ENCODE measurements at regions not wholly inside any gene's neighbourhood (a gene's known extent, or its start where the extent isn't known, plus 50 kb on each side); places are given as distances from the start of the nearest gene placed in this dataset.

DNA sequence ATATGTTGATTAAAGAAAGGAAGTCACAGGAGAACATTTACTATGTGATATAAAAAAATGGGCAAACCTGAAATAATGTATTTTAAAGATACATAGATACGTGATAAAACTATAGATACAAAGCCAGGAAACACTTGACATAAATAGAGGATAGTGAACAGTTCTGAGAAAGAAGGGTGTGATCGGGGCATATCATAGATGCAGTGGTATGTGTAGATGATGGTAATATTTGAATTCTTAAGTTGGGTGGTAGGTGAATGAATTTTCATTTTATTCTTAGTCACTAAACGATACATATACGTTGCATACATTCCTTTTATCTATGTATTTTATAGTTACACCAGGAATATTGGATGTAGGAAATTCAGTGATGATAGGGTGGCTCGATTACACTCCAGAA, 138.7 kb upstream of the ARRDC3 start (continued):
- TF ChIP-seq, protein P1, sequence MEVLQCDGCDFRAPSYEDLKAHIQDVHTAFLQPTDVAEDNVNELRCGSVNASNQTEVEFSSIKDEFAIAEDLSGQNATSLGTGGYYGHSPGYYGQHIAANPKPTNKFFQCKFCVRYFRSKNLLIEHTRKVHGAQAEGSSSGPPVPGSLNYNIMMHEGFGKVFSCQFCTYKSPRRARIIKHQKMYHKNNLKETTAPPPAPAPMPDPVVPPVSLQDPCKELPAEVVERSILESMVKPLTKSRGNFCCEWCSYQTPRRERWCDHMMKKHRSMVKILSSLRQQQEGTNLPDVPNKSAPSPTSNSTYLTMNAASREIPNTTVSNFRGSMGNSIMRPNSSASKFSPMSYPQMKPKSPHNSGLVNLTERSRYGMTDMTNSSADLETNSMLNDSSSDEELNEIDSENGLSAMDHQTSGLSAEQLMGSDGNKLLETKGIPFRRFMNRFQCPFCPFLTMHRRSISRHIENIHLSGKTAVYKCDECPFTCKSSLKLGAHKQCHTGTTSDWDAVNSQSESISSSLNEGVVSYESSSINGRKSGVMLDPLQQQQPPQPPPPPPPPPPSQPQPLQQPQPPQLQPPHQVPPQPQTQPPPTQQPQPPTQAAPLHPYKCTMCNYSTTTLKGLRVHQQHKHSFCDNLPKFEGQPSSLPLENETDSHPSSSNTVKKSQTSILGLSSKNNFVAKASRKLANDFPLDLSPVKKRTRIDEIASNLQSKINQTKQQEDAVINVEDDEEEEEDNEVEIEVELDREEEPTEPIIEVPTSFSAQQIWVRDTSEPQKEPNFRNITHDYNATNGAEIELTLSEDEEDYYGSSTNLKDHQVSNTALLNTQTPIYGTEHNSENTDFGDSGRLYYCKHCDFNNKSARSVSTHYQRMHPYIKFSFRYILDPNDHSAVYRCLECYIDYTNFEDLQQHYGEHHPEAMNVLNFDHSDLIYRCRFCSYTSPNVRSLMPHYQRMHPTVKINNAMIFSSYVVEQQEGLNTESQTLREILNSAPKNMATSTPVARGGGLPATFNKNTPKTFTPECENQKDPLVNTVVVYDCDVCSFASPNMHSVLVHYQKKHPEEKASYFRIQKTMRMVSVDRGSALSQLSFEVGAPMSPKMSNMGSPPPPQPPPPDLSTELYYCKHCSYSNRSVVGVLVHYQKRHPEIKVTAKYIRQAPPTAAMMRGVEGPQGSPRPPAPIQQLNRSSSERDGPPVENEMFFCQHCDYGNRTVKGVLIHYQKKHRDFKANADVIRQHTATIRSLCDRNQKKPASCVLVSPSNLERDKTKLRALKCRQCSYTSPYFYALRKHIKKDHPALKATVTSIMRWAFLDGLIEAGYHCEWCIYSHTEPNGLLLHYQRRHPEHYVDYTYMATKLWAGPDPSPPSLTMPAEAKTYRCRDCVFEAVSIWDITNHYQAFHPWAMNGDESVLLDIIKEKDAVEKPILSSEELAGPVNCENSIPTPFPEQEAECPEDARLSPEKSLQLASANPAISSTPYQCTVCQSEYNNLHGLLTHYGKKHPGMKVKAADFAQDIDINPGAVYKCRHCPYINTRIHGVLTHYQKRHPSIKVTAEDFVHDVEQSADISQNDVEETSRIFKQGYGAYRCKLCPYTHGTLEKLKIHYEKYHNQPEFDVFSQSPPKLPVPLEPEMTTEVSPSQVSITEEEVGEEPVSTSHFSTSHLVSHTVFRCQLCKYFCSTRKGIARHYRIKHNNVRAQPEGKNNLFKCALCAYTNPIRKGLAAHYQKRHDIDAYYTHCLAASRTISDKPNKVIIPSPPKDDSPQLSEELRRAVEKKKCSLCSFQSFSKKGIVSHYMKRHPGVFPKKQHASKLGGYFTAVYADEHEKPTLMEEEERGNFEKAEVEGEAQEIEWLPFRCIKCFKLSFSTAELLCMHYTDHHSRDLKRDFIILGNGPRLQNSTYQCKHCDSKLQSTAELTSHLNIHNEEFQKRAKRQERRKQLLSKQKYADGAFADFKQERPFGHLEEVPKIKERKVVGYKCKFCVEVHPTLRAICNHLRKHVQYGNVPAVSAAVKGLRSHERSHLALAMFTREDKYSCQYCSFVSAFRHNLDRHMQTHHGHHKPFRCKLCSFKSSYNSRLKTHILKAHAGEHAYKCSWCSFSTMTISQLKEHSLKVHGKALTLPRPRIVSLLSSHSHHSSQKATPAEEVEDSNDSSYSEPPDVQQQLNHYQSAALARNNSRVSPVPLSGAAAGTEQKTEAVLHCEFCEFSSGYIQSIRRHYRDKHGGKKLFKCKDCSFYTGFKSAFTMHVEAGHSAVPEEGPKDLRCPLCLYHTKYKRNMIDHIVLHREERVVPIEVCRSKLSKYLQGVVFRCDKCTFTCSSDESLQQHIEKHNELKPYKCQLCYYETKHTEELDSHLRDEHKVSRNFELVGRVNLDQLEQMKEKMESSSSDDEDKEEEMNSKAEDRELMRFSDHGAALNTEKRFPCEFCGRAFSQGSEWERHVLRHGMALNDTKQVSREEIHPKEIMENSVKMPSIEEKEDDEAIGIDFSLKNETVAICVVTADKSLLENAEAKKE (CRISPR knock-in tag; IDR thresholded peaks at IDR 0.05) = no peak
- no peak for TF ChIP-seq ZNF331 (CRISPR knock-in tag; IDR thresholded peaks at IDR 0.05; ENCODE audit: low read depth)
- no peak for TF ChIP-seq EZH2phosphoT487 (IDR thresholded peaks at IDR 0.05; ENCODE audit: unreplicated experiment)
- TF ChIP-seq ZNF114 (CRISPR knock-in tag; IDR thresholded peaks at IDR 0.05) = no peak
- no peak for TF ChIP-seq JUNB (IDR thresholded peaks at IDR 0.05; ENCODE audit: unreplicated experiment)

DNA sequence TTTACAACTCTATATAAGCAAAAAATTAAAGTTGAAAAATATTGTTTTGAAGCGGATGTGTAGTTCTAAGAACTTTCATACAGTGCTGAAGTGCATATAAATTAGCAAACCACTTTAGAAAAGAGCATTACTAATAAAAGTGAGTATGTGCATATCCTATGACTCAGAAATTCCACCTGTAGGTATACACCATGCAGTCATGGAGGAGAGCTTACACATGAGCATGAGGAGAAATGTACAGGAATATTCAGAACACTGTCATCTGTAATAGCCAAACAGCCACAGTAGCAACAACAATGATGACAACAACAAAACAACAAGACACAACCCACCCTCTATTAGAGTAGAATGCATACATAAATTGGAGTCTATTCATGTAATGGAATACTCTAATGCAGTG, 138.2 kb upstream of the ARRDC3 start:
- DNase-seq (ENCODE audit: low spot score) = no peak
- H3K27ac Mint-ChIP-seq = no peak overlapping the region
- no peak for ATAC-seq
- H3K79me2 ChIP-seq (replicated peaks; ENCODE audit: insufficient read depth) = no peaks in the 10 kb centered on the region
- H3F3A ChIP-seq (replicated peaks; ENCODE audit: low read depth) = no peaks in the 10 kb centered on the region
- no peaks in the 10 kb centered on the region for H3K9me2 ChIP-seq (ENCODE audit: insufficient read depth)
- no peak overlapping the region for H2AFZ ChIP-seq
- H3K4me3 ChIP-seq = no peak overlapping the region
- no peak overlapping the region for H3K4me2 ChIP-seq
- H3K36me3 Mint-ChIP-seq (ENCODE audit: low read depth) = no peaks in the 10 kb centered on the region
- H3K4me1 ChIP-seq (ENCODE audit: insufficient read depth) = peaks cover 3% of the 10 kb centered on the region; the same call in 1 of the 2 replicates
- H3K9me3 Mint-ChIP-seq = no peaks in the 10 kb centered on the region
- H3K27me3 ChIP-seq (ENCODE audit: insufficient read depth) = no peaks in the 10 kb centered on the region
- no peaks in the 10 kb centered on the region for H3K4me1 Mint-ChIP-seq
- no peaks in the 10 kb centered on the region for H3K27me3 Mint-ChIP-seq (ENCODE audit: insufficient read depth, low read depth, poor library complexity)
- no peak overlapping the region for H3K27ac ChIP-seq (ENCODE audit: low read depth)
- no peak overlapping the region for H3K4me3 Mint-ChIP-seq
- H3K36me3 ChIP-seq (ENCODE audit: insufficient read depth) = no peaks in the 10 kb centered on the region
- no peaks in the 10 kb centered on the region for H4K20me1 ChIP-seq (replicated peaks; ENCODE audit: insufficient read depth)
- TF ChIP-seq JUNB (IDR thresholded peaks at IDR 0.05; ENCODE audit: unreplicated experiment) (no peak), ZNF331 (CRISPR knock-in tag; IDR thresholded peaks at IDR 0.05; ENCODE audit: low read depth) (no peak)
- TF ChIP-seq, protein P2, sequence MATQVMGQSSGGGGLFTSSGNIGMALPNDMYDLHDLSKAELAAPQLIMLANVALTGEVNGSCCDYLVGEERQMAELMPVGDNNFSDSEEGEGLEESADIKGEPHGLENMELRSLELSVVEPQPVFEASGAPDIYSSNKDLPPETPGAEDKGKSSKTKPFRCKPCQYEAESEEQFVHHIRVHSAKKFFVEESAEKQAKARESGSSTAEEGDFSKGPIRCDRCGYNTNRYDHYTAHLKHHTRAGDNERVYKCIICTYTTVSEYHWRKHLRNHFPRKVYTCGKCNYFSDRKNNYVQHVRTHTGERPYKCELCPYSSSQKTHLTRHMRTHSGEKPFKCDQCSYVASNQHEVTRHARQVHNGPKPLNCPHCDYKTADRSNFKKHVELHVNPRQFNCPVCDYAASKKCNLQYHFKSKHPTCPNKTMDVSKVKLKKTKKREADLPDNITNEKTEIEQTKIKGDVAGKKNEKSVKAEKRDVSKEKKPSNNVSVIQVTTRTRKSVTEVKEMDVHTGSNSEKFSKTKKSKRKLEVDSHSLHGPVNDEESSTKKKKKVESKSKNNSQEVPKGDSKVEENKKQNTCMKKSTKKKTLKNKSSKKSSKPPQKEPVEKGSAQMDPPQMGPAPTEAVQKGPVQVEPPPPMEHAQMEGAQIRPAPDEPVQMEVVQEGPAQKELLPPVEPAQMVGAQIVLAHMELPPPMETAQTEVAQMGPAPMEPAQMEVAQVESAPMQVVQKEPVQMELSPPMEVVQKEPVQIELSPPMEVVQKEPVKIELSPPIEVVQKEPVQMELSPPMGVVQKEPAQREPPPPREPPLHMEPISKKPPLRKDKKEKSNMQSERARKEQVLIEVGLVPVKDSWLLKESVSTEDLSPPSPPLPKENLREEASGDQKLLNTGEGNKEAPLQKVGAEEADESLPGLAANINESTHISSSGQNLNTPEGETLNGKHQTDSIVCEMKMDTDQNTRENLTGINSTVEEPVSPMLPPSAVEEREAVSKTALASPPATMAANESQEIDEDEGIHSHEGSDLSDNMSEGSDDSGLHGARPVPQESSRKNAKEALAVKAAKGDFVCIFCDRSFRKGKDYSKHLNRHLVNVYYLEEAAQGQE (IDR thresholded peaks at IDR 0.05; ENCODE audit: unreplicated experiment) = no peak
- TF ChIP-seq, protein P1 (CRISPR knock-in tag; IDR thresholded peaks at IDR 0.05) = no peak

Measured in GM23338 (cell line).